ENCODE measurements at regions not wholly inside any gene's neighbourhood (a gene's known extent, or its start where the extent isn't known, plus 50 kb on each side); places are given as distances from the start of the nearest gene placed in this dataset.
A peak's percentile ranks its signal among the peaks of the same experiment; 100 is the strongest.
"Not testable (repeated sequence)": the region's sequence is repeated elsewhere in the genome, so short reads cannot be mapped to it uniquely, and the experiment has no call there.

DNA sequence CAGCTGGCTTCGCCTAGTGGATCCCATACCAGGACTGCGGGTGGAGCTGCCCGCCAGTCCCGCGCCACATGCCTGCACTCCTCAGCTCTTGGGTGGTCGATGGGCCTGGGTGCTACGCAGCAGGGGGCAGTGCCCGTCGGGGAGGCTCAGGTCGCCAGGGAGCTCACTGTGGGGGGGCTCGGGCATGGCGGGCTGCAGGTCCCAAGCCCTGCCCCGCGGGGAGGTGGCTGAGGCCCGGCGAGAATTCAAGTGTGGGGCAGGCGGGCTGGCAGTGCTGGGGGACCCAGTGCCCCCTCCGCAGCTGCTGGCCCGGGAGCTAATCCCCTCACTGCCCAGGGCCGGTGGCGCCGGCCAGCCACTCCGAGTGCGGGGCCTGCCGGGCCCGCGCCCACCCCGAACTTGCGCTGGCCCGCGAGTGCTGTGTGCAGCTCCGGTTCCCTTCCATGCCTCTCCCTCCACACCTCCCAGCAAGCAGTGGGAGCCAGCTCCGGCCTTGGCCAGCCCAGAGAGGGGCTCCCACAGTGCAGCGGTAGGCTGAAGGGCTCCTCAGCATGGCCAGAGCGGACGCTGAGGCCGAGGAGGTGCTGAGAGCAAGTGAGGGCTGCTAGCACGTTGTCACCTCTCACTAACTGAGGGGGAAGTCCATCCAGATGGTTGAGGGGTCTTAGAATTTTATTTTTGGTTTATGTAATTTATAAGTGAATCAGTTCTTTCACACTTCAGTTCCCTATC, 85.2 kb upstream of the HMCN1 start:
- Histone ChIP-seq H4K20me1 (replicated peaks; ENCODE audit: control insufficient read depth, extremely low read depth, insufficient read depth, low read length) (no peaks in the 10 kb centered on the region), H3K4me3 (replicated peaks in 1 of 3; ENCODE audit: insufficient read depth in 1 of 3, low read depth in 1 of 3, low read length in 3 of 3) (no peak overlapping the region), H3K9me1 (replicated peaks; ENCODE audit: control insufficient read depth, extremely low read depth, insufficient read depth, low read length) (no peaks in the 10 kb centered on the region), H2AFZ (ENCODE audit: low read depth, low read length) (no peak overlapping the region), H3K4me1 (ENCODE audit: control insufficient read depth, extremely low read depth, insufficient read depth, low read length) (peaks cover 23% of the 10 kb centered on the region), H3K27ac (ENCODE audit: insufficient read depth, low read depth, low read length) (no peak overlapping the region), H3K27me3 (ENCODE audit: control insufficient read depth in 2 of 2, insufficient read depth in 2 of 2, low read length in 2 of 2) (no peaks in the 10 kb centered on the region), H3K9ac (replicated peaks; ENCODE audit: extremely low read depth, insufficient read depth, low read length) (no peak overlapping the region), H3K9me3 (replicated peaks; ENCODE audit: control insufficient read depth, insufficient read depth, low read length) (no peaks in the 10 kb centered on the region), H3K79me2 (ENCODE audit: control insufficient read depth, insufficient read depth, low read length) (no peaks in the 10 kb centered on the region), H3K4me2 (ENCODE audit: insufficient read depth, low read length) (no peak overlapping the region), H3K36me3 (ENCODE audit: control insufficient read depth in 2 of 2, extremely low read depth in 1 of 2, insufficient read depth in 2 of 2, low read length in 2 of 2) (no peaks in the 10 kb centered on the region)
- no TSS peak for BruUV-seq (replicated peaks)
- CTCF ChIA-PET, result interaction anchor here (3.3 kb wide), 1 partner anchor 21 kb away, joined by 22 read pairs; no protein-coding TSS in a partner anchor
- no peak for DNase-seq (ENCODE audit: low read depth, low spot score)
- intact Hi-C loops (cut with micrococcal nuclease), result no loop called here
- dilution Hi-C loops (cut with MboI; ENCODE audit: extremely low pct_ligation_motif_present, low sequenced_read_pairs), result no loop called here
- POLR2A ChIA-PET, result no interaction called here
- no peak for FAIRE-seq
- TF ChIP-seq FOS (IDR thresholded peaks at IDR 0.05; ENCODE audit: borderline replicate concordance, insufficient read depth, low read length), result no peak
- TF ChIP-seq POLR2AphosphoS5 (IDR thresholded peaks at IDR 0.05; ENCODE audit: insufficient read depth, low read depth, low read length), result no peak
- no peak for TF ChIP-seq POLR2A (IDR thresholded peaks at IDR 0.05; ENCODE audit: low read depth, low read length)
- TF ChIP-seq, protein P1, sequence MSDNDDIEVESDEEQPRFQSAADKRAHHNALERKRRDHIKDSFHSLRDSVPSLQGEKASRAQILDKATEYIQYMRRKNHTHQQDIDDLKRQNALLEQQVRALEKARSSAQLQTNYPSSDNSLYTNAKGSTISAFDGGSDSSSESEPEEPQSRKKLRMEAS (IDR thresholded peaks at IDR 0.05; ENCODE audit: insufficient read depth, insufficient read length), result no peak
- TF ChIP-seq GATA2 (IDR thresholded peaks at IDR 0.05; ENCODE audit: insufficient read depth, insufficient read length, low read depth, low read length), result no peak
- TF ChIP-seq JUN (IDR thresholded peaks at IDR 0.05; ENCODE audit: borderline replicate concordance, insufficient read depth, insufficient read length, low read depth), result no peak
- no peak for TF ChIP-seq MYC (IDR thresholded peaks at IDR 0.05; ENCODE audit: low read depth, low read length)
- TF ChIP-seq, protein P2, sequence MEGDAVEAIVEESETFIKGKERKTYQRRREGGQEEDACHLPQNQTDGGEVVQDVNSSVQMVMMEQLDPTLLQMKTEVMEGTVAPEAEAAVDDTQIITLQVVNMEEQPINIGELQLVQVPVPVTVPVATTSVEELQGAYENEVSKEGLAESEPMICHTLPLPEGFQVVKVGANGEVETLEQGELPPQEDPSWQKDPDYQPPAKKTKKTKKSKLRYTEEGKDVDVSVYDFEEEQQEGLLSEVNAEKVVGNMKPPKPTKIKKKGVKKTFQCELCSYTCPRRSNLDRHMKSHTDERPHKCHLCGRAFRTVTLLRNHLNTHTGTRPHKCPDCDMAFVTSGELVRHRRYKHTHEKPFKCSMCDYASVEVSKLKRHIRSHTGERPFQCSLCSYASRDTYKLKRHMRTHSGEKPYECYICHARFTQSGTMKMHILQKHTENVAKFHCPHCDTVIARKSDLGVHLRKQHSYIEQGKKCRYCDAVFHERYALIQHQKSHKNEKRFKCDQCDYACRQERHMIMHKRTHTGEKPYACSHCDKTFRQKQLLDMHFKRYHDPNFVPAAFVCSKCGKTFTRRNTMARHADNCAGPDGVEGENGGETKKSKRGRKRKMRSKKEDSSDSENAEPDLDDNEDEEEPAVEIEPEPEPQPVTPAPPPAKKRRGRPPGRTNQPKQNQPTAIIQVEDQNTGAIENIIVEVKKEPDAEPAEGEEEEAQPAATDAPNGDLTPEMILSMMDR (IDR thresholded peaks at IDR 0.05; ENCODE audit: extremely low read depth in 1 of 2, insufficient read depth in 1 of 2, low read depth in 1 of 2, low read length in 2 of 2), result no peak
- TF ChIP-seq EZH2 (IDR thresholded peaks at IDR 0.05; ENCODE audit: borderline replicate concordance, low read depth, low read length, severe bottlenecking), result no peak

DNA sequence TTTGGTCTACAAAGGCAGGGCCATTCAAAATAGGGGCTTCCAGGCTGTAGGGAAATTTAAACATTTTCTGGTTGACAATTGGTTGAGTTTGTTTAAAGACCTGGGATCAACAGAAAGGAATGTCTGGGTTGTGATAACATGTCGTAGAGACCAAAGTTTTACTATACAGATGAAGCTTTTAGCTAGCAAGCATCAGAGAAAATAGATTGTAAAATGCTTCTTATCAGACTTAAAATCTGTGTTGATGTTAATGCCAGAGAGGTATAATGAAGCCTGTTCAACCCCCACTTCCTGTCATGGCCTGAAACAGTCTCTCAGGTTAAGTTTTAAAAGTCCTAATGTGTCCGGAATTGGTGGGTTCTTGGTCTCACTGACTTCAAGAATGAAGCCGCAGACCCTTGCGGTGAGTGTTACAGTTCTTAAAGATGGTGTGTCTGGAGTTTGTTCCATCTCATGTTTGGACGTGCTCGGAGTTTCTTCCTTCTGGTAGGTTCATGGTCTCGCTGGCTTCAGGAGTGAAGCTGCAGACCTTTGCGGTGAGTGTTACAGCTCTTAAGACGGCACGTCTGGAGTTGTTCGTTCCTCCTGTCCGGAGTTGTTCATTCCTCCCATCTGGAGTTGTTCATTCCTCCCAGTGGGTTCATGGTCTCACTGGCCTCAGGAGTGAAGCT, 86.5 kb upstream of the HMCN1 start:
- dilution Hi-C loops (cut with MboI; ENCODE audit: extremely low pct_ligation_motif_present, low sequenced_read_pairs); H3K9me1 ChIP-seq (replicated peaks; ENCODE audit: control insufficient read depth, extremely low read depth, insufficient read depth, low read length); H3K4me2 ChIP-seq (ENCODE audit: insufficient read depth, low read length); H3K79me2 ChIP-seq (ENCODE audit: control insufficient read depth, insufficient read depth, low read length); H3K27ac ChIP-seq (ENCODE audit: insufficient read depth, low read depth, low read length); H4K20me1 ChIP-seq (replicated peaks; ENCODE audit: control insufficient read depth, extremely low read depth, insufficient read depth, low read length); H3K9me3 ChIP-seq (replicated peaks; ENCODE audit: control insufficient read depth, insufficient read depth, low read length); H3K36me3 ChIP-seq (ENCODE audit: control insufficient read depth in 2 of 2, extremely low read depth in 1 of 2, insufficient read depth in 2 of 2, low read length in 2 of 2); H3K4me3 ChIP-seq (replicated peaks in 1 of 3; ENCODE audit: insufficient read depth in 1 of 3, low read depth in 1 of 3, low read length in 3 of 3); H2AFZ ChIP-seq (ENCODE audit: low read depth, low read length); POLR2A ChIA-PET; H3K27me3 ChIP-seq (ENCODE audit: control insufficient read depth in 2 of 2, insufficient read depth in 2 of 2, low read length in 2 of 2); DNase-seq (ENCODE audit: low read depth, low spot score); BruUV-seq (replicated peaks); H3K9ac ChIP-seq (replicated peaks; ENCODE audit: extremely low read depth, insufficient read depth, low read length): not testable (repeated sequence)
- FAIRE-seq, result peak; percentile 26
- intact Hi-C loops (cut with micrococcal nuclease), result loop anchor here (2.0 kb wide), 4 partner anchors 27 to 331 kb away; partner anchors contain the start of gene IVNS1ABP
- H3K4me1 ChIP-seq (ENCODE audit: control insufficient read depth, extremely low read depth, insufficient read depth, low read length), result peaks cover 23% of the 10 kb centered on the region
- CTCF ChIA-PET, result interaction anchor here (2.1 to 3.3 kb wide), 2 partner anchors 12 to 23 kb away, joined by 8 to 22 read pairs; no protein-coding TSS in a partner anchor

All from endothelial cell of umbilical vein (primary cell).